Stimulated activated CD4-positive, alpha-beta T cell treated with anti-CD3 and anti-CD28 coated beads, Interleukin-15, amount 100 ng/mL, for 48 hours (primary cell): ENCODE measurements at regions not wholly inside any gene's neighbourhood (a gene's known extent, or its start where the extent isn't known, plus 50 kb on each side); places are given as distances from the start of the nearest gene placed in this dataset.

Experiments
- DNase-seq, 2 donors: peaks; one replicate each; pipeline ENCODE4 v3.0.0-alpha.2; 2020; ENCODE audit warnings: low read depth in 2 of 2

DNA sequence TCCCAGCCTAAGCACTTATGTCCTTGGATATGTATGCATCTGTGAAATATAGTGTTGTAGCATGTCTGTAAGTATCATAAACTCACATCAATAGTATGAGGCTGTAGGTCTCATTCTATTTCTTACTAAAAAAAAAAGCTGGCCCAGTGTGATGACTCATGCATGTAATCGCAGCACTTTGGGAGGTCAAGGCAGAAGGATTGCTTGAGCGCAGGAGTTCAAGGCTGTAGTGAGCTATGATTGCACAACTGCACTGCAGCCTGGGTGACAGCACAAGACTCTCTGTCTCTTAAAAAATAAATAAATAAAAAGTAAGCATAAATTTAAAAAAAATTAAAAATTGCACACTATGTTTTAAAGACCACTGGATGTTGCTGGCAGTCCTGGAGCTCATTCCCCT is 79.1 kb upstream of the SPATA13 start:
- DNase-seq = no peak

GRCh38 chr13:24083141-24083540 is 77.4 kb upstream of the SPATA13 start:
- DNase-seq = no peak

DNA sequence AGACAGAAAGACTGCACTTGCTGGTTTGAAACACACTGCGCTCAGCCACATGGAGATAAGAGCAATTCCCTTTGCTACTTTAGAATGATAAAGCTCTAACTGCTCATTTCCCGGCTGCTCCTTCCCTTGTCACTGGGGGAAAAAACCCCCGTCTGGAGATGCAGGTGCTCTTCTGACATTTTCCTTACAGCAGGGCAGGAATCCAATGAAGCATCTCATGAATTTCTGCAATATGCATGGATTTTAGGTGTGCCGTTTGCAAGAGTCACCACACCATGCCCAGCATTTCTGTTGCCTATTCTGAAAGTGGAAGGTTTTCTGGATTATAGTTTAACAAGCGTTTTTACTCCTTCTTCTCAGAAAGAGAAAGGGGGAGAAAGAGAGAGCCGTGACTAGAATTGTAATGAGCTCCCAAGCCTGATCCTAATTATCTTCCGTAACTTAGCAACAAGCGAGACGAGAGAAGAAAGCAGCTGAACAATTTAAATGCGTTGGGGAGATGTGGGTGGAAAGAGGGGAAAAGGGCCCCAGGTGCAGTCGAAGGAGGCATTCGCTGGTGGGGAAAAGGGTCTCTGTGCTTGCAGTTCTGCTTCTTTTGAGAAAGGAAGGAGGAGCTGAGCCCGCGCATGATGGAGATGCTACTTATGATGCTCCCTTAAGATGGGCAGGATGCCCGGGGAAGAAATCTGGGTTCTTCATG is 76.6 kb upstream of the SPATA13 start:
- no peak for DNase-seq

- DNase-seq = no peak
Observed at GRCh38 chr13:24085662-24086061, 74.9 kb upstream of the SPATA13 start.

DNA sequence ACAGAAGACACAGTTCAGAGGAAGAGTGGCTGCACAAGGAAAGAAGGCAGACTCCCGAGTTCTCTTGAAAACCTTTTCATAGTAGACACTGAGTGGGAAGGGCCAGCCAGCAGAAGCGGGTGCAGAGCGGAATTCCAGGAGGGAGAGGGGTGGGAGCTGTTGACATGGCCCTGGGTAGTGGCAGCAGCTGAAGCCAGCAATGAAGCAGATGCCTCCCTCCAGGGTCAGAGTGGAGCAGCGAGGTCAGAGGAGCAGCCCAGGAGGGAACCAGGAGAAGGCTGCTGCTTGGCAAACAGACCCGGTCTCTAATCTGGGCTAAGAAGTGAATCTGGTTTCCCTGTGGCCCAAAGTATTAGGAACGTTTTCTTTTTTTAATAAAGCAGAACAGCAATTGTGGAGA is 73.9 kb upstream of the SPATA13 start:
- no peak for DNase-seq

DNA sequence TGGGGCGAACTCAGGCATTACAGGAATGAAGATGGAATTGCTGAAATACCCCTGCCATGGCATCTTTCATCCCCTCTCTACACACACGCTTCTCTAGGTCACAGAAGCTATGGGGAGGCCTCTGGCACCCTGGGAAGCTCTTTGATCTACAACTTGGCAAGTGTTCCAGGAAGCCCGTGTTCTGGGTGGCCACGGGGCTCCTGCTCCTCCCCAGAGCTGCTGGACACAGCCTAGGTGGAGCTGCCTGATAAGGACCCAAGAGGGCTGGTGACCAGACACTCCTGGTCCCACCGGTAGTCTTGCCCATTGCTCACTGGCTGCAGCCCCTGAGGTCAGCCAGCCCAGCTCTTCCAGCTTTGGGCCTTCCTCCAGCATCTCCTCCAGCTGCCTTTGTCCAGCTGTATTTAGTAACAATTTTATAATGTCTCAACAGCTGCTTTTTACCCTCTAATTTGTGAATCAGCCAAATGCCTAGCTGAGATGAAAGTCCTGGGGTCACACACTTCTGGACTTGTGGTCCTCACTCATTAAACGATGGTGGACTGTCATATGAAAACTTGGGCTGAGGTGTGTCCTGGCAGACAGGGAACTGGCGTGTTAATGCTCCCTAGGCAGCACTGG is 72.8 kb upstream of the SPATA13 start:
- DNase-seq = no peak

DNA sequence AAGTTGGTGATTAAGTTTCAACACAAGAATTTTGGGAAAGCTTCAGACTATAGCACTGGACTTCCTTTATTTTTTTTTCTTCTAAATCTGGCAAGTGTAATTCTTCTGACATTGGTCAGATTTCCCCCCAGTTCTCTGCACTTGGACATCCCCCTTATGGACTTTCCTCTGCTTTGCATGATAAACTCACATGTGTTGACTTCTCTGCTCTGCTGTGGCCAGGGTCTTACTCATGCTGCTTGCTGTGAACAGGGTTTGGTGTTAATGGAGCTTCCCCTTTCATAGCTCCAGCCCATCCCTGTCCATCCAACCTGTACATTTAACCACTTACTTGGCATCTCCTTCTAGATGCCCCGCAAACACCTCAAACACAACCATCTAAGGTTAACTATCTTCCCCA is 70.5 kb upstream of the SPATA13 start:
- no peak for DNase-seq

DNA sequence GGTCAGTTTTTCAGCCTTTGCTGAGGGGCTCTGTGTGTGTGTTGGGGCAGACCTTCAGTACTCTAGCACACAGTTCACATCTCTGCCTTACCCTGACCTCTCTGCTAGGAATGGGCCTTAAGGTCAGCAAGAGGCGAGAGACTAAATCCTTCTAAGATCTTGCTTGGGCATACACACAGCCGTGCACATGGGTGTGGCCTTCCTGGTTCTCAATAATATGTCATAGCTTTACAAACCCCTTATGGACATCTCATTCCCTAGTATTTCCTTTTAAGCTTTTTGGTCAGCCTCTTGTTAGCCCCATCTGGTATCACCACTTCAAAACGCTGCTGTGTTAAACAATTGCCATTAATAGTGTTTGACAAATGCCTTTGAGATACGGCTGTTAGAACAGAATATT is 69.4 kb upstream of the SPATA13 start:
- DNase-seq = no peak

DNA sequence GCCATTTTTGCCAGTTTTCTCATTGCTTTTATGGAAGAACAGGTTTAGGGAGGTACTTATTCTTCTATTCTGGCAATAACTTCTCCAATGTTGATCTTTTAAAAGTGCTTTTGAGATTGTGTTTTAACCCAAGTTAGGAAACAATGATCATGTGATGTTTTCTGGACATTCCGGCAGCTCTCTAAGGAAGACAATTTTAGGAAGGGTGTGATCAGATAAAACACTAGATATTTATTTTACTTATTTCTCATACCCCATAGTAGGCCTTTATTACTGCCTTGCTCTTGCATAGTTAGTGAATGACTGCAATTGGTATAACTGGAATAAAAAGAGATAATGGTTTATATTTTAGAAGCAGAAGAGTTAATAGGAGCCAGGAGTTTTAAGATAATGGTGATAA is 68.4 kb upstream of the SPATA13 start:
- DNase-seq = no peak

- no peak for DNase-seq
Observed at GRCh38 chr13:24093047-24093446, 67.5 kb upstream of the SPATA13 start.

GRCh38 chr13:24096659-24097058 is 63.9 kb upstream of the SPATA13 start:
- DNase-seq = no peak

- peak; percentile 39 to 48 for DNase-seq
Observed at GRCh38 chr13:24097064-24097463, 63.5 kb upstream of the SPATA13 start.

DNA sequence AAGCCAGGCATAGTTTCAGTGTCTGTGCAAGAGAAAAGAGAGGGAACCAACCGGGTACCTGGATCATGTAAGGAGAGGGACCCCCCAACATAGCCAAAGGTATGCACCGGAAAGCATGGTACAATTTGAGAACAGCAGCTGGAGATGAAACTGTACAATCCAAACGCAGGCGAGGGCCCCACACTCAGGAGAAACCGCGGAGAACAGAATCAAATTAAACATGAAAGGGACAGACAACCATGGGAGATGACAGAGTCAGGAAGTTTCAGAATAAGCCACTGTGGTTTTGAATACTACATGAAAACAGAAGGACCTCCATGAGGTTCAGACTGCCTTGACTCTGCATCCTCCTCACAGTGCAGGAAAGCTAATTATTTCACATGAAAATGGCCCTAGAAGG is 62.9 kb upstream of the SPATA13 start:
- DNase-seq = peak; percentile 9 to 14

- no peak for DNase-seq
Observed at GRCh38 chr13:24099490-24099889, 61.0 kb upstream of the SPATA13 start.

DNA sequence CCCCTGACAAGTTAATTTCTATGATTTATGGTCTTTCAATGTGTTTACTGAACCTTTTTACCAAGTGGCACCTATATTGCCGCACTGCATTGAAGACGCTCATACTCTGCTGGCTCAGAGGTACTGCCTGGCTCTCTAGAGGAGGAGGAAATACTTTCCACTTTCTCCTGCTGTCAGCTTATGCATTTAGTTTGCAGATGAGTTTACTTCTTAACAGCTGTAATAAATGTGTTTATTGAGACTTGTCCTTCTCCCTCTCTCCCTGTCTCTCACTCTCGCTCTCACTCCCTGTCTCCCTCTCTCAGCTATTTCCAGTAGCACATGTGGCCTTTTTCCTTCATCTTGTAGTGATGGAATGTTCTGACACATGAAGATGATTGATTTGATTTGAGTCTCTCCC is 60.3 kb upstream of the SPATA13 start:
- no peak for DNase-seq

DNA sequence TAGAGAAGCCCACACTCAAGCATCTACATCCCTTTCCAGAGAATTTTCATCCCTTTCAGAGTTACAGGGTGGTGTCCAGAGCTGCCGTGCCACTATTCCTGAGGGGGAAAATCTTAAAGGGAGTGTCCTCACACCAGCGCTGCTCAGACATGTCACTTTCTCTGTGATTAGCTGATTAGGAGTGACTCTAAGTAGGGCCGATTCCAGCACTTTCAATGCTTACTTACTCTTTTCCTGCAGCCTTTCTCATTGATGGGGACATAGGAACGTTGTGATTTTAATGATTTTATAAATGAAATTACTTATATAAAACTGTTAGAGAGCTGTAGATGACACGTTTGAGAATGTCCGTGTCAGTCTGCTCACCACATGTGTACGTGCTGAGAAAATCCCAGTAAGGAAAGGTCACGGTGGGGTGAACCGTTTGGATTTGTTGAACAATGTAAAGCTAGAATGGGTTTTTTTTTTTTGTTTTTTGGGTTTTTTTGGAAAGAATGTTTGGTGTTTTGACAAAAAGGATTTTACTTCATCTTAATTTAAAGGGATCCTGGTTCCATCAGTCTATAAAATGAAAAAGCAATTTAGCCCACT is 56.6 kb upstream of the SPATA13 start:
- no peak for DNase-seq

GRCh38 chr13:24104723-24105122 is 55.8 kb upstream of the SPATA13 start:
- no peak for DNase-seq

DNA sequence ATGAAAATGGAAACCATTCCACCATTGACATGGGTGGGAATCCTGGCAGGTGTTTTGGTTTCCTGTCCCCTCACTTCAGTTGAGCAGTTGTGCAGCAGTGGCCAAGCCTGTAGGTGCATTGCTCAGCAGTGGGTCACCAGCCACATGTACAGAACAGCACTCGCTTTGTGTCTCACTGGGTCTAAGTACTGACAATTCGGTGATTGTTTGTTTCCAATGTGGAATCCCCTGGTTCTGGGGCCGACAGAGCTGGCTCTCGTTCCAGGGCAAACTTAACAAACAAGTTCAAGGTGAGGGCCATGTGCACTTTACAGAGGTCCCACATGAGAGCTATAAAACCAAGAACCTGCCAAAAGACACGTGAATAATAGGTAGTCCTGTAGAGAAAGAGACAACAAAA is 54.1 kb upstream of the SPATA13 start:
- no peak for DNase-seq

DNA sequence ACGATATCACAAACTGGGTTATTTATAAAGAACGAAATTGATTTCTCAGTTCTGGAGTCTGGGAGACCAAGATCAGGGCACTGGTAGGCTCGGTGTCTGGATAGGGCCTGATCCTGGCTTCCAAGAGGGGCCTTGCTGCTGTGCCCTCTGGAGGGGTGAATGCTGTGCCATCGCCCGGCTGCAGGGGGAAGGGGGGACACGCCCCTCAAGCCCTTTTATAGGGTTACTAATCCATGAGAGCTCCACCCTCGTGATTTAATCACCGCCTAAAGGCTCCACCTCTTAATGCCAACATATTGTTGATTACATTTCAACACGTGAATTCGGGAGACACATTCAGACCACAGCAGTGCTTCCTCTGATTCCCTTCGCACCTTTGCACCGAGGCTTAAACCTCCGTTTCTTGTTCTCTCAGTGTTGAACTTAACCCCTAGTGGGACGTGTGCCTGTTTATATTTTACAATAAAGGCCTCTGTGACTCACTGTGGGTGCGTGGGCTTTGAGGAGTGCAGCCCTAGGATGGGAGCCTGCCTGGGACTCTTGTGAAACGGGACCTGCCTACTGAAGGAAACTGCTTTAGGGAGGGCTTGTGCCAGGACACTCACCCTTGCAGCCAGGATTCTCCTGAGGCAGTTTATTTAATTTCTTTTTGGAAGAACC is 52.4 kb upstream of the SPATA13 start:
- DNase-seq = no peak

- DNase-seq = no peak
Observed at GRCh38 chr13:24108615-24108965, 51.9 kb upstream of the SPATA13 start.

- no peak for DNase-seq
Observed at GRCh38 chr13:24110011-24110410, 50.5 kb upstream of the SPATA13 start.
